Stomach (tissue), 8 donors: ENCODE measurements at regions not wholly inside any gene's neighbourhood (a gene's known extent, or its start where the extent isn't known, plus 50 kb on each side); places are given as distances from the start of the nearest gene placed in this dataset.
"Not testable (repeated sequence)": the region's sequence is repeated elsewhere in the genome, so short reads cannot be mapped to it uniquely, and the experiment has no call there.

Experiments used
- DNase-seq, 2 donors: peaks; one replicate each; pipeline versions ENCODE4 v3.0.0 to v3.0.0-alpha.2; 2013 to 2019
- H3K27ac ChIP-seq, 5 donors: fragments of 200-600 bp in 4 of 5; sonication (generic) in 4 of 5; one replicate each; pipeline ENCODE4 v1.5.1; 2013 to 2019; ENCODE audit warnings: mild to moderate bottlenecking in 1 of 5, moderate library complexity in 1 of 5
- H3K27me3 ChIP-seq, 3 donors: fragments of 200-600 bp; sonication (generic); one replicate each; pipeline ENCODE4 v1.5.1; 2017 to 2019; ENCODE audit warnings: mixed run types in 1 of 3
- H3K36me3 ChIP-seq, 4 donors: fragments of 200-600 bp; sonication (generic); 1 replicate in 3 of 4; 2 replicates in 1 of 4; pipeline ENCODE4 v1.5.1; 2016 to 2019
- H3K4me1 ChIP-seq, 4 donors: fragments of 200-600 bp; sonication (generic); one replicate each; pipeline ENCODE4 v1.5.1; 2016 to 2019
- H3K4me3 ChIP-seq, 4 donors: fragments of 200-600 bp; sonication (generic) in 3 of 4; one replicate each; pipeline ENCODE4 v1.5.1; 2016 to 2019; ENCODE audit warnings: mild to moderate bottlenecking in 1 of 4
- H3K9me3 ChIP-seq, 4 donors: fragments of 200-600 bp; sonication (generic); one replicate each; pipeline ENCODE4 v1.5.1; 2016 to 2019
- EP300 ChIP-seq: sonication (generic); formaldehyde crosslinking; IDR thresholded peaks from one replicate; pipeline ENCODE4 v1.6.1; 2017; ENCODE audit warnings: antibody characterized with exemption
- POLR2A ChIP-seq, 4 donors: fragments of 450-650 bp; IDR thresholded peaks; one replicate each; pipeline ENCODE4 v1.6.1; 2016; ENCODE audit warnings: antibody characterized with exemption in 4 of 4, control low read depth in 2 of 4, mild to moderate bottlenecking in 1 of 4, moderate library complexity in 1 of 4
- POLR2AphosphoS5 ChIP-seq, 3 donors: sonication (generic); formaldehyde crosslinking; IDR thresholded peaks; one replicate each; pipeline ENCODE4 v1.6.1; 2016; ENCODE audit warnings: antibody characterized with exemption in 3 of 3
- WGBS, 5 donors: extraction: QIAGEN DNeasy Blood & Tissue Kit in 3 of 5; methylation state at CpG; one replicate each; pipeline versions ENCODE4 v1.1.5 to v1.1.7; 2013 to 2018; 5-methylcytosine and 5-hydroxymethylcytosine counted together
- intact Hi-C: fragments of 100-400 bp; cut with DNase I; formaldehyde crosslinking; loops from one replicate; pipeline ENCODE4 v1.15.1; 2023; ENCODE audit warnings: low total_unique reads
- TF ChIP-seq, protein P1 (sequence below), 7 experiments: fragments of 450-650 bp in 4 of 7; fragments of 200-600 bp in 3 of 7; sonication (generic) in 3 of 7; IDR thresholded peaks; one replicate each; pipeline ENCODE4 v1.5.1; 2016 to 2019; ENCODE audit warnings: antibody characterized with exemption in 7 of 7, control low read depth in 2 of 7, mild to moderate bottlenecking in 1 of 7
- donor health status: healthy with polysubstance abuse.
- donor health status: Bipolar disorder and iron deficiency.
- donor health status: healthy.

DNA sequence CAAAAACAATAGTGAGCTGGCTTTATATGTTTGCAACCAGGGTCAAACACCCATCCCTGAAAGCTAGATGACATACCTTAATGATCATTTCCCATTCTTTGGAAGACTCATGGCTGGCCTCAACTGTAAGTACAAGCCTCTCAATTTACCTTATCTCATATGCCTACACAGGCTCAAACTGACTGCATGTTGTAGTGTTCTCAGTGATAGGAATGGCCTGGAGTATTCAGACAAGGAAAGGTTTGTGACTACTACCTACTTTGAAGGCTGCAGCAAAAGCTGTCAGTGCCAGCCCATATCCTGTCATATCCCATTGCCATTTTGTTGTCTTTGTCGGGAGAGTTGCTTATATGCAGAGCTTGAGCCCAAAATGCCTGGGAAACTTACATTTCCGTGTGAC, 205.2 kb upstream of the MOCS1 start:
- H3K27me3 ChIP-seq = no peaks in the 10 kb centered on the region
- H3K27ac ChIP-seq = no peak overlapping the region
- WGBS, 5 donors = 85 to 92% (median 90%) methylated on average over 2 of the region's 2 CpGs
- no peak overlapping the region for H3K4me3 ChIP-seq
- peaks cover 0 to 15% (median 2%) of the 10 kb centered on the region in 4 donors for H3K4me1 ChIP-seq
- intact Hi-C loops = no loop called here
- H3K36me3 ChIP-seq = no peaks in the 10 kb centered on the region
- DNase-seq = no peak
- H3K9me3 ChIP-seq = no peaks in the 10 kb centered on the region
- TF ChIP-seq POLR2A (IDR thresholded peaks at IDR 0.05) = no peak
- TF ChIP-seq, protein P1, sequence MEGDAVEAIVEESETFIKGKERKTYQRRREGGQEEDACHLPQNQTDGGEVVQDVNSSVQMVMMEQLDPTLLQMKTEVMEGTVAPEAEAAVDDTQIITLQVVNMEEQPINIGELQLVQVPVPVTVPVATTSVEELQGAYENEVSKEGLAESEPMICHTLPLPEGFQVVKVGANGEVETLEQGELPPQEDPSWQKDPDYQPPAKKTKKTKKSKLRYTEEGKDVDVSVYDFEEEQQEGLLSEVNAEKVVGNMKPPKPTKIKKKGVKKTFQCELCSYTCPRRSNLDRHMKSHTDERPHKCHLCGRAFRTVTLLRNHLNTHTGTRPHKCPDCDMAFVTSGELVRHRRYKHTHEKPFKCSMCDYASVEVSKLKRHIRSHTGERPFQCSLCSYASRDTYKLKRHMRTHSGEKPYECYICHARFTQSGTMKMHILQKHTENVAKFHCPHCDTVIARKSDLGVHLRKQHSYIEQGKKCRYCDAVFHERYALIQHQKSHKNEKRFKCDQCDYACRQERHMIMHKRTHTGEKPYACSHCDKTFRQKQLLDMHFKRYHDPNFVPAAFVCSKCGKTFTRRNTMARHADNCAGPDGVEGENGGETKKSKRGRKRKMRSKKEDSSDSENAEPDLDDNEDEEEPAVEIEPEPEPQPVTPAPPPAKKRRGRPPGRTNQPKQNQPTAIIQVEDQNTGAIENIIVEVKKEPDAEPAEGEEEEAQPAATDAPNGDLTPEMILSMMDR (IDR thresholded peaks at IDR 0.05) = no peak

- peak; percentile 47 to 77 for DNase-seq
- Histone ChIP-seq H3K4me1 (peaks cover 0 to 15% (median 2%) of the 10 kb centered on the region in 4 donors), H3K4me3 (no peak overlapping the region), H3K27ac (peak overlapping the region in 1 of 5 donors; percentile 22), H3K27me3 (no peaks in the 10 kb centered on the region), H3K9me3 (no peaks in the 10 kb centered on the region), H3K36me3 (no peaks in the 10 kb centered on the region)
- TF ChIP-seq POLR2A (IDR thresholded peaks at IDR 0.05) (no peak), EP300 (no peak), POLR2AphosphoS5 (IDR thresholded peaks at IDR 0.05) (peak in 2 of 3 donors; percentile 6 to 16)
- TF ChIP-seq, protein P1 (IDR thresholded peaks at IDR 0.05) = no peak
- intact Hi-C loops = no loop called here
- 65 to 74% (median 70%) methylated on average over 4 of the region's 4 CpGs for whole genome bisulfite sequencing, 5 donors
Measured at GRCh38 chr6:40138273-40138720, 204.0 kb upstream of the MOCS1 start.

- no peaks in the 10 kb centered on the region for H3K9me3 ChIP-seq
- TF ChIP-seq, protein P1 (IDR thresholded peaks at IDR 0.05) = no peak
- TF ChIP-seq POLR2A (IDR thresholded peaks at IDR 0.05) (no peak), POLR2AphosphoS5 (IDR thresholded peaks at IDR 0.05) (no peak), EP300 (no peak)
Measured at GRCh38 chr6:40135491-40136072, 201.3 kb upstream of the MOCS1 start.

GRCh38 chr6:40133981-40134380, 199.7 kb upstream of the MOCS1 start:
- WGBS, 5 donors = 92 to 99% (median 93%) methylated on average over 20 of the region's 20 CpGs
- peaks cover 0 to 14% (median 2%) of the 10 kb centered on the region in 4 donors for H3K4me1 ChIP-seq
- H3K36me3 ChIP-seq, intact Hi-C loops, H3K27me3 ChIP-seq, H3K4me3 ChIP-seq, DNase-seq, H3K9me3 ChIP-seq, H3K27ac ChIP-seq: not testable (repeated sequence)

More at GRCh38 chr6:40135491-40136072, 201.3 kb upstream of the MOCS1 start:
- Histone ChIP-seq H3K4me3 (no peak overlapping the region), H3K27ac (no peak overlapping the region), H3K36me3 (no peaks in the 10 kb centered on the region), H3K27me3 (no peaks in the 10 kb centered on the region), H3K4me1 (peaks cover 0 to 15% (median 2%) of the 10 kb centered on the region in 4 donors)
- WGBS, 5 donors = 65 to 75% (median 72%) methylated on average over 6 of the region's 6 CpGs
- intact Hi-C loops = no loop called here
- DNase-seq = no peak

GRCh38 chr6:40131675-40132074, 197.4 kb upstream of the MOCS1 start:
- WGBS, 5 donors = 59 to 81% (median 69%) methylated on average over 2 of the region's 2 CpGs
- Histone ChIP-seq H3K4me1 (no peaks in the 10 kb centered on the region), H3K4me3 (no peak overlapping the region), H3K27ac (no peak overlapping the region), H3K9me3 (no peaks in the 10 kb centered on the region), H3K27me3 (no peaks in the 10 kb centered on the region), H3K36me3 (no peaks in the 10 kb centered on the region)
- no peak for DNase-seq
- intact Hi-C loops = no loop called here
- TF ChIP-seq EP300 = no peak
- TF ChIP-seq POLR2A (IDR thresholded peaks at IDR 0.05) = no peak
- TF ChIP-seq, protein P1 (IDR thresholded peaks at IDR 0.05) = no peak
- no peak for TF ChIP-seq POLR2AphosphoS5 (IDR thresholded peaks at IDR 0.05)
